Jurkat, Clone E6-1 (cell line): ENCODE measurements at regions not wholly inside any gene's neighbourhood (a gene's known extent, or its start where the extent isn't known, plus 50 kb on each side); places are given as distances from the start of the nearest gene placed in this dataset.

ENCODE experiments used
- DNase-seq: peaks from one replicate; pipeline ENCODE4 v3.0.0-alpha.2; 2011; ENCODE audit warnings: low read depth, low spot score
- H3K4me3 ChIP-seq: 2 replicates; pipeline ENCODE4 v1.5.1; 2011; ENCODE audit warnings: mild to moderate bottlenecking, low read length, control low read depth, moderate library complexity

GRCh38 chr9:13646500-13647021 is 367.1 kb upstream of the MPDZ start:
- H3K4me3 ChIP-seq = no peak overlapping the region
- DNase-seq = no peak

GRCh38 chr9:13645557-13645956 is 366.1 kb upstream of the MPDZ start:
- DNase-seq = no peak
- H3K4me3 ChIP-seq = no peak overlapping the region

- no peak for DNase-seq
- no peak overlapping the region for H3K4me3 ChIP-seq
Observed at GRCh38 chr9:13644675-13645074, 365.2 kb upstream of the MPDZ start.

GRCh38 chr9:13642646-13643045 is 363.2 kb upstream of the MPDZ start:
- H3K4me3 ChIP-seq = no peak overlapping the region
- no peak for DNase-seq

- H3K4me3 ChIP-seq = no peak overlapping the region
- DNase-seq = no peak
Observed at GRCh38 chr9:13629067-13629466, 349.6 kb upstream of the MPDZ start.

- H3K4me3 ChIP-seq = no peak overlapping the region
- no peak for DNase-seq
Observed at GRCh38 chr9:13628526-13628925, 349.0 kb upstream of the MPDZ start.

- no peak for DNase-seq
- H3K4me3 ChIP-seq = no peak overlapping the region
Observed at GRCh38 chr9:13627502-13627901, 348.0 kb upstream of the MPDZ start.

GRCh38 chr9:13627071-13627470 is 347.6 kb upstream of the MPDZ start:
- DNase-seq = no peak
- H3K4me3 ChIP-seq = no peak overlapping the region

GRCh38 chr9:13626601-13627000 is 347.1 kb upstream of the MPDZ start:
- no peak for DNase-seq
- no peak overlapping the region for H3K4me3 ChIP-seq

- no peak for DNase-seq
- H3K4me3 ChIP-seq = no peak overlapping the region
Observed at GRCh38 chr9:13621872-13622564, 342.5 kb upstream of the MPDZ start.

GRCh38 chr9:13616491-13617035 is 337.1 kb upstream of the MPDZ start:
- no peak overlapping the region for H3K4me3 ChIP-seq
- DNase-seq = no peak

GRCh38 chr9:13615660-13616490 is 336.4 kb upstream of the MPDZ start:
- DNase-seq = no peak
- H3K4me3 ChIP-seq = no peak overlapping the region

GRCh38 chr9:13614060-13614459 is 334.6 kb upstream of the MPDZ start:
- no peak overlapping the region for H3K4me3 ChIP-seq
- DNase-seq = no peak

GRCh38 chr9:13613296-13613695 is 333.8 kb upstream of the MPDZ start:
- H3K4me3 ChIP-seq = no peak overlapping the region
- DNase-seq = no peak

- H3K4me3 ChIP-seq = no peak overlapping the region
- DNase-seq = no peak
Observed at GRCh38 chr9:13608451-13608850, 329.0 kb upstream of the MPDZ start.

GRCh38 chr9:13607481-13608441 is 328.3 kb upstream of the MPDZ start:
- no peak overlapping the region for H3K4me3 ChIP-seq

GRCh38 chr9:13606586-13606985 is 327.1 kb upstream of the MPDZ start:
- no peak for DNase-seq
- H3K4me3 ChIP-seq = no peak overlapping the region

More at GRCh38 chr9:13607481-13608441, 328.3 kb upstream of the MPDZ start:
- DNase-seq = no peak

GRCh38 chr9:13603921-13604320 is 324.4 kb upstream of the MPDZ start:
- no peak overlapping the region for H3K4me3 ChIP-seq
- no peak for DNase-seq

GRCh38 chr9:13598738-13599137 is 319.2 kb upstream of the MPDZ start:
- no peak for DNase-seq
- H3K4me3 ChIP-seq = no peak overlapping the region
